ENCODE measurements at regions not wholly inside any gene's neighbourhood (a gene's known extent, or its start where the extent isn't known, plus 50 kb on each side); places are given as distances from the start of the nearest gene placed in this dataset.

- TF ChIP-seq CTCF (IDR thresholded peaks at IDR 0.05; ENCODE audit: unreplicated experiment): no peak
- no peaks in the 10 kb centered on the region for H3K9me3 Mint-ChIP-seq (ENCODE audit: unreplicated experiment)
- H3K4me1 Mint-ChIP-seq (ENCODE audit: unreplicated experiment): peaks cover 8% of the 10 kb centered on the region
- H3K27me3 Mint-ChIP-seq (ENCODE audit: unreplicated experiment): peaks cover 3% of the 10 kb centered on the region
- peaks cover 5% of the 10 kb centered on the region for H3K36me3 Mint-ChIP-seq (ENCODE audit: low read depth, unreplicated experiment)
- no peak overlapping the region for H3K4me3 Mint-ChIP-seq (ENCODE audit: unreplicated experiment)
- no peak for DNase-seq (ENCODE audit: low spot score)
- no peak overlapping the region for H3K27ac Mint-ChIP-seq (ENCODE audit: unreplicated experiment)
Measured at GRCh38 chr1:108017698-108018097, 52.7 kb upstream of the VAV3 start.

GRCh38 chr1:108016451-108016920 is 51.5 kb upstream of the VAV3 start:
- H3K27ac Mint-ChIP-seq (ENCODE audit: unreplicated experiment): peak overlapping the region; percentile 22
- H3K4me3 Mint-ChIP-seq (ENCODE audit: unreplicated experiment): no peak overlapping the region
- TF ChIP-seq CTCF (IDR thresholded peaks at IDR 0.05; ENCODE audit: unreplicated experiment): no peak
- peaks cover 3% of the 10 kb centered on the region for H3K27me3 Mint-ChIP-seq (ENCODE audit: unreplicated experiment)
- peaks cover 5% of the 10 kb centered on the region for H3K36me3 Mint-ChIP-seq (ENCODE audit: low read depth, unreplicated experiment)
- no peaks in the 10 kb centered on the region for H3K9me3 Mint-ChIP-seq (ENCODE audit: unreplicated experiment)
- no peak for DNase-seq (ENCODE audit: low spot score)
- peaks cover 8% of the 10 kb centered on the region for H3K4me1 Mint-ChIP-seq (ENCODE audit: unreplicated experiment)
